Embryonic facial prominence (tissue), 1 donor: ENCODE measurements at regions not wholly inside any gene's neighbourhood (a gene's known extent, or its start where the extent isn't known, plus 50 kb on each side); places are given as distances from the start of the nearest gene placed in this dataset.

Experiments
- DNase-seq: peaks from one replicate; pipeline ENCODE4 v3.0.0-alpha.2; 2016; ENCODE audit errors: extremely low spot score

- no peak for DNase-seq
These were observed 68.5 kb downstream of the MYCN start for GRCh38 chr2:16008856-16009255.

GRCh38 chr2:16008331-16008850, 68.0 kb downstream of the MYCN start:
- no peak for DNase-seq

- DNase-seq: no peak
These were observed 67.0 kb downstream of the MYCN start for GRCh38 chr2:16007167-16007934.

GRCh38 chr2:16006537-16007166, 66.3 kb downstream of the MYCN start:
- DNase-seq: no peak

- no peak for DNase-seq
These were observed 65.6 kb downstream of the MYCN start for GRCh38 chr2:16005816-16006536.

GRCh38 chr2:16005389-16005788, 65.0 kb downstream of the MYCN start:
- DNase-seq: no peak

GRCh38 chr2:16003809-16004208, 63.5 kb downstream of the MYCN start:
- no peak for DNase-seq

GRCh38 chr2:16003152-16003551, 62.8 kb downstream of the MYCN start:
- DNase-seq: no peak

- DNase-seq: no peak
These were observed 62.2 kb downstream of the MYCN start for GRCh38 chr2:16002575-16002974.

- DNase-seq: no peak
These were observed 61.8 kb downstream of the MYCN start for GRCh38 chr2:16002144-16002543.

- no peak for DNase-seq
These were observed 60.3 kb downstream of the MYCN start for GRCh38 chr2:16000642-16001041.

GRCh38 chr2:15999596-16000469, 59.5 kb downstream of the MYCN start:
- no peak for DNase-seq

GRCh38 chr2:15997728-15998280, 57.5 kb downstream of the MYCN start:
- DNase-seq: no peak

GRCh38 chr2:15996536-15997423, 56.4 kb downstream of the MYCN start:
- no peak for DNase-seq
